ENCODE measurements at regions not wholly inside any gene's neighbourhood (a gene's known extent, or its start where the extent isn't known, plus 50 kb on each side); places are given as distances from the start of the nearest gene placed in this dataset.
"Not testable (repeated sequence)": the region's sequence is repeated elsewhere in the genome, so short reads cannot be mapped to it uniquely, and the experiment has no call there.

DNA sequence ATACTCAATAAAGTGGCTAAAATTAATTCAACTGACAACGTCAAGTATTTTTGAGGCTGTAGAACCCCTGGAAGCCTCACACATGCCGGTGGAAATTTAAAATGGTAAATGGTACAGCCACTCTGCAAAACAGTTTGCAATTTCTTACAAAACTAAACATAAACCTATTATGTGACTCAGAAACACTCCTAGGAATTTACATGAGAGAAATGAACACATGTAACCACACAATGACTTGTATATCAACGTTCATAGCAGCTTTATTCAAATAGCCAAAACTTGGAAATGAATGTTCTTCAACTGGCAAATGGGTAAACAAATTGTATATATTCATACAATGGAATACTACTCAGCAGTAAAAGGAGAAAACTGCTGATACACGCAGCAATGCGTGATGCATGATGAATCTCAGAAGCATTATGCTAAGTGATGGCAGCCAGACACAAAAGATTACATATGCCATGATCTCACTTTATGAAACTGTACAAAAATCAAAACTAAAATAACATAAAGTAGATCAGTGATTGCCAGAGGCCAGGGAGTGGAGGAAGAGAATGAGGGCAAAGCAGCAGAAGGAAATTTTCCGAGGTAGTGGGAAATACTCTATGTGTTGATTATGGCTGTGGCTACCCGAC lies 112.5 kb downstream of the FAM50B start:
- no peak overlapping the region for H3K4me3 ChIP-seq (ENCODE audit: low read length)
- DNase-seq (ENCODE audit: low read depth): no peak
- TF ChIP-seq, protein P1, sequence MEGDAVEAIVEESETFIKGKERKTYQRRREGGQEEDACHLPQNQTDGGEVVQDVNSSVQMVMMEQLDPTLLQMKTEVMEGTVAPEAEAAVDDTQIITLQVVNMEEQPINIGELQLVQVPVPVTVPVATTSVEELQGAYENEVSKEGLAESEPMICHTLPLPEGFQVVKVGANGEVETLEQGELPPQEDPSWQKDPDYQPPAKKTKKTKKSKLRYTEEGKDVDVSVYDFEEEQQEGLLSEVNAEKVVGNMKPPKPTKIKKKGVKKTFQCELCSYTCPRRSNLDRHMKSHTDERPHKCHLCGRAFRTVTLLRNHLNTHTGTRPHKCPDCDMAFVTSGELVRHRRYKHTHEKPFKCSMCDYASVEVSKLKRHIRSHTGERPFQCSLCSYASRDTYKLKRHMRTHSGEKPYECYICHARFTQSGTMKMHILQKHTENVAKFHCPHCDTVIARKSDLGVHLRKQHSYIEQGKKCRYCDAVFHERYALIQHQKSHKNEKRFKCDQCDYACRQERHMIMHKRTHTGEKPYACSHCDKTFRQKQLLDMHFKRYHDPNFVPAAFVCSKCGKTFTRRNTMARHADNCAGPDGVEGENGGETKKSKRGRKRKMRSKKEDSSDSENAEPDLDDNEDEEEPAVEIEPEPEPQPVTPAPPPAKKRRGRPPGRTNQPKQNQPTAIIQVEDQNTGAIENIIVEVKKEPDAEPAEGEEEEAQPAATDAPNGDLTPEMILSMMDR (conservative IDR thresholded peaks at IDR 0.05; ENCODE audit: low read depth, low read length): no peak

DNA sequence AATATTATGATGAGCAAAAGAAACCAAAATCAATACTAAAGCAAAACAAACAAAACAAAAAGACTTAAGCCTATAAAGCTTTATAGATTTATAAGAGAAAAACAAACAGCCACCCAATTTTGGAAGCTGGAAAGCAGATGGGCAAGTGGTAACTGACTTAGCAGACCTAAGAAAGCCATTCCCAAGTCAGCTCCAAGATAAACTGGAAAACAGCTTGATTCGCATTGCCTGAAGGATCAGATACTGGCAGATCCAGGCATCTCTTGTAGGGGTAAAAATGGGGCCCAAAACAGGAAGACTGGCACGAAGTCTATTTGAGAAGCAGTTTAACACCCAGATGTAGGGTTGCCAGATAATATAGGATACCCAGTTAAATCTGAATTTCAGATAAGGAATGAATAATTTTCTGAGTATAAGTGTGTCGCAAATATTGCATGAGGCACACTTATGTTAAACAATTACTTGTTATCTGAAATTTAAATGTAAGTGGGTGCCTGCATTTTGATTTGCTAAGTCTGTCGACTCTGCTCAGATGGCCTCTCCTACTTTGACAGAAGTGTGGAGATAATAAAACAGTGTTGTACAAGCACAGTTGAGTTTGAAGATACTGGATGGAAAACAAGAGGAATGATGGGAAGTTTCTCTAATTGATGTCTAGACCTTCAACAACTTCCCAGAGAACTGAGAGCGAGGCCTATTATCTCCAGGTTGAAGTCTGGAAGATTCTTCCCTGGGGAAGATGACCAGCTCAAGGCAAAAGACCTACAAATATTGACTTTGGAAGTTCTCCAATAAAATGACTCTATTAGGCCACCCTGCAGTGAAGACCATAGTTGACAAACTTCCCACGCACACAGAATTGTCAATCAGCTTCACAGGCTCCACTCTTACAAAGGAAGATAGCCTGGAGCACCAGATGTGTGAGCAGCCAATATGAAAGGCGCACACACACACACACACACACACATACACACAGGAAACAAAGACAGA lies 113.4 kb downstream of the FAM50B start:
- H3K4me3 ChIP-seq (ENCODE audit: low read length): no peak overlapping the region
- TF ChIP-seq, protein P1 (conservative IDR thresholded peaks at IDR 0.05; ENCODE audit: low read depth, low read length): no peak
- DNase-seq (ENCODE audit: low read depth): no peak

DNA sequence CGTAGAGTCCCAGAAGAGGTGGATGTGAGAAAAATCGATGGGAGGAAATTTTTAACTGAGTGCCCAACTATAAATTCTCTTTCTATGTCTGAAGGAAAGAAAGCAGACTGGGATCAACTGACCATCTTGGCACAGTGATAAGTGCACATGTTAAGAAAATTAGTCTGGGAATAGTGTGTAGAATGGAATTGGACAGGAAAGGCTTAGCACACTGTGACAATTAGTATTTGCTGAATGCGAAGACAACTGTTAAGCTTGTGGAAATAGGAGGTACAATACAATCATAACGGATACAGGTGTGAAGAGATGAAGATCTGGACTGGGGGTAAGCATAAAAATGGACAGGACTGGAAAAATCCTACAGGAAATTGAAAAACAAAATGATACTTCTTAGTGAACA lies 114.3 kb downstream of the FAM50B start:
- no peak overlapping the region for H3K4me3 ChIP-seq (ENCODE audit: low read length)
- TF ChIP-seq, protein P1 (conservative IDR thresholded peaks at IDR 0.05; ENCODE audit: low read depth, low read length): no peak
- DNase-seq (ENCODE audit: low read depth): no peak

DNA sequence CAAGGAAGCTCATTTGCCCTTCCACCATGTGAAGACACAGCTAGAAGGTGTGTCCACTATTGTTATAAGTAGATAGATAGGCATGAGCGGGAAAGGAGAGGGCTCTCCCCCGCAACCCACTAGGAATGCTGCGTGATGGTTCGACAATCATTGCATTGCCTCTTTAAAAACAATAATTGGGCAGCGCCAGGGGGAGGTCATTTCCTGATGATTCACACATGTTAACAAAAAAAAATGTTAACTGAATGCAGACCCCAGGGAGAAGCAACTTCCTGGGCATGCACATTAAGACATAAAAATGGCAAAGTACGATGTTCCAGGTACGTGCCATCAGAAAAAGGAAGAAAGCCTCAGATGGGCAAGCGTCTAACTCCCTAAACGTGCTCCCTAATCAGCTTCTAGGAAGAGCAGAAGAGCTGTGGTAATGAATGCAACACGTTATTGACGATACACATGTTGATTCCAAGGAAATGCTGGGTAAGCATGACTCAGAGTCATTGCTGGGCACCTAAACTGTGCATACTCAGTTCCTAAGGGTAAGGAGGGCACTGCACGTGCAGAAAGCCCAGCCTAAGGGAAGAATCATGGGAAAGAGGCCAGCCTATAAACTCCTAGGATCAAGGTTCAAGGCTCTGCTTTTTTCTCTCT lies 113.7 kb downstream of the FAM217A start:
- DNase-seq (ENCODE audit: low read depth): no peak
- H3K4me3 ChIP-seq (ENCODE audit: low read length): no peak overlapping the region
- TF ChIP-seq, protein P1 (conservative IDR thresholded peaks at IDR 0.05; ENCODE audit: low read depth, low read length): no peak

DNA sequence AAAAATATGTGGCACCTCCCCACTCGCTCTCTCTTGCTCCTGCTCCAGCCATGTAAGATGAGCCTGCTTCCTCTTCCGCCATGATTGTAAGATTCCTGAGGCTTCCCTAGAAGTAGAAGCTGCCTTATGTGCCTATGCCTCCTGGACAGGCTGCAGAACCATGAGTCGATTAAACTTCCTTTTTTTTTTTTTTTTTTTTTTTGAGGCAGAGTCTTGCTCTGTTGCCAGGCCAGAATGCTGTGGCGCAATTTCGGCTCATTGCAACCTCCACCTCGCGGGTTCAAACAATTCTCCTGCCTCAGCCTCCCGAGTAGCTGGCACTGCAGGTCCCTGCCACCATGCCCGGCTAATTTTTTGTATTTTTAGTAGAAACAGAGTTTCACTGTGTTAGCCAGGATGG lies 112.5 kb downstream of the FAM217A start:
- TF ChIP-seq, protein P1 (conservative IDR thresholded peaks at IDR 0.05; ENCODE audit: low read depth, low read length): no peak
- DNase-seq (ENCODE audit: low read depth): no peak
- no peak overlapping the region for H3K4me3 ChIP-seq (ENCODE audit: low read length)

DNA sequence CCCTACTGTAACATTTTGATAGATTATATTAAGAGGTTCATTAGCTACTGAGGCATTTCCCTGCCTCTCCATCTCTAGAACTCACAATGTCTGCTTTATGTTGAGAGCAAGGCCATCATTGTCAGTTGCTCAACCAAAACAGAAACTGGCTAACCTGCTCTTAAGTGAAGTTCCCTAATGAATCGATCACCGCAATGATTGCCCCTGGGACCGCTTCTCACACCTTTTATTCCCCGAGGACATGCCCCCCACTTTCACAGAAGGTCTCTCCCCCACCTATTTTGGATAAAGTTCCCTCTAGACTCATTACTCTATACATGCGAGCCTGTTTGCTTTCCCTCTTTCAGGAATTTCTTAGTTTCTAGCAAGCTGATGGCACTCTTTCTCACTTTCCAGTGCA lies 108.8 kb downstream of the FAM217A start:
- TF ChIP-seq, protein P1 (conservative IDR thresholded peaks at IDR 0.05; ENCODE audit: low read depth, low read length): no peak
- no peak for DNase-seq (ENCODE audit: low read depth)
- H3K4me3 ChIP-seq (ENCODE audit: low read length): no peak overlapping the region

DNA sequence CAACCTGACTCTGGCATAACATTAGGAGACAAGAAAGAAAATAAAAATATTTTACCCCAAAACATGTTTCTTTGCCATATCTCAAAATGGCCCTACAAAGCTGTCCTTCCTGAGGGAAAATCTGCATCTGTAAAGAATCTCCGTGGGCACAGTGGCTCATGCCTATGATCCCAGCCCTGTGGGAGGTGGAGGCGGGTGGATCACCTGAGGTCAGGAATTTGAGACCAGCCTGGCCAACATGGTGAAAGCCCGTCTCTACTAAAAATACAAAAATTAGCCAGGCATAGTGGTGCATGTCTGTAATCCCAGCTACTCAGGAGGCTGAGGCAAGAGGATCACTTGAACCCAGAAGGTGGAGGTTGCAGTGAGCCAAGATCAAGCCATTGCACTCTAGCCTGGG lies 105.8 kb downstream of the FAM217A start:
- not testable (repeated sequence) for H3K4me3 ChIP-seq (ENCODE audit: low read length); DNase-seq (ENCODE audit: low read depth)

Measured in retinal pigment epithelial cell (primary cell).